HG03571 (cell line): ENCODE measurements at regions not wholly inside any gene's neighbourhood (a gene's known extent, or its start where the extent isn't known, plus 50 kb on each side); places are given as distances from the start of the nearest gene placed in this dataset.

ENCODE experiments used
- ATAC-seq: cut with Tn5 transposase; IDR thresholded peaks from one replicate; pipeline ENCODE4 v1.9.1; 2021; ENCODE audit not compliant: unreplicated experiment

DNA sequence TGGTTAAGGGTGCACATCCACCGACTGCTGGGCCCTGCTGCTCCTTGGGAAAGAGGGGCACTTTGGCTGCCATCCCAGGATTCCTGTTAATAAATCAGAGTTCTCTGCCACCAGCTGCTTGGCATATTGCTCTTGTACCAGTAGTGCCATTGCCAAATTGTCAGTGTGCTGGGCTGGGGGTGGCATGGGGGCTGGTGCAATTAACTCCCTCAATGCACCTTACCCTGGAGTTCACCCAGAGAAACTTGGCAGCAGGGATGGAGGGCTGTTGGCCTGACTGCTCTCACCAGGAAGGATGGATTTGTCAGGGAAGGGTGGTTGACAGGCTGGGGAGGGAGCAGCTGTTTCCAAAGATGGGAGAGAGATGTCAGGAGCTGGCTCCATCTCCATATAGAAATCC is 94.6 kb upstream of the SKOR2 start:
- ATAC-seq = no peak

DNA sequence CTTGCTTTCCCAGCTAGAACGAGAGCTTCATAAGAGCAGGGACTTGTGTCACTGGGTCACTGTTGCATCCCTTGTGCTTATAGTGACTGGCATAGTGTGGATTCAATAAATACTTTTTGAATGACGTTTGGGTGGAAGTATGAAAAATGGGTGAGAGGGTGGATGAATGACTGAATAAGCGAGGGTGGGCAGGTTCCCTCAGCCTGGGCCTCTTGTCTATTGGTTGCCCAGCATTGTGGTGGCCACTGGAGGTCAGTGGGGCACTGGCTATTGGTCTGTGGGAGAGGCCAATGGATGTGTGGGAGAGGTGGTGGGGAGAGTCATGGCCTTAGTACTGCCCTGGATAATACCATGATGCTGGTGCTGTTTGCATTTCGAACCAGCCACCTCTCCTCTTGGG is 93.8 kb upstream of the SKOR2 start:
- no peak for ATAC-seq

DNA sequence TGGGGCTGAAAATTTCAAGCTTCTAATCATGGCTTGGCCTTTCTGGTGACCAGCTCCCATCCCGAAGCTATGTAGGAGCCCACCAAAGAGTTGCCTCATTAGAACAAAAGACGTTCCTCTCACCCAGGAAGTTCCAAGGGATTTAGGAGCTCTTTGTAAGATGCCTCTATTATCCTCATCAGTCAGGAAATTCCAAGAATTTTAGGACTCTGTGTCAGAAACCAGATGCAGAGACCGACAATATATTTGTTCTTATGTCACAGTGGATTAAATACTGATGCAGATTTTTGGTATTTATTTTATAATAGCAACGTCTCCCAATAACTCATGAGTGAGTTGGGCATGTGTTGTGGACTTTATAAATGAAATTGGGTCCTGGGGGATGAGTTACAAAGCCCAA is 91.8 kb upstream of the SKOR2 start:
- ATAC-seq = no peak

DNA sequence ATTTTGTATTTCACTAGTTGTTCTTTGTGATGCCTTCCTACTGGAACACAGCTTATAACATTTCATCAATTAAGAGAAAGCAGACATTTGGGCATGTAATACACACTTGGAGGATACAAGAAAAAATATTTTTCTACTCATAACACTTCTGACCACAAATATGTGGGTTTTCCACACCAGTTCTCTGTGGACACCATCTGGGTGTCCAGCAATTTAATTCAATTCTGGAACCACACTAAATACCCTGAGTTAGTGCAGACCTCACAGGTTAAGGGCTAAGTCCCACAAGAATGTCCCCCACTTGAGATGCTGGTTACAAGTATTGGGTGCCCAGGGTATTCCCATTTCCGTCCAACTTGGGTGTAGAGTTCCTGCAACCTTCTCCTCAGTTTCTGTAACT is 91.1 kb upstream of the SKOR2 start:
- ATAC-seq = no peak

DNA sequence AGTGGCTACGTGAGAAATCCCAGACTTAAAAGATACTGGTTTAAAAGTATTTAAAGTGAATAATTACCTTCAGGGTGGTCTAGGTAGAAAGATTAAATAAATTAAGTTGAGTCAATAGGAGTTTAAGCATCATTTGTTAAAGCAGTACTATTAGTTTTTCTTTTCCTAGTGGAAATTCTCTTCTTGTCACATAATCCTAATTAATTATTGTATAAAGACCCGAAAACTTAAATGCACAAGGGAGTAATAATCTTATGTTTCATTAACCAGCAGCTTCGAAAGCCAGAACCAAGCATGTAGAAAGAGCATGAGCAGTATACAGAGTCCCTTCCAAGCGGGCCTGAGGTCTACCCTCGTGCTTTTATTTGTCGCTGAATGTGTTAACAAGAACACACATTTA is 90.2 kb upstream of the SKOR2 start:
- no peak for ATAC-seq

DNA sequence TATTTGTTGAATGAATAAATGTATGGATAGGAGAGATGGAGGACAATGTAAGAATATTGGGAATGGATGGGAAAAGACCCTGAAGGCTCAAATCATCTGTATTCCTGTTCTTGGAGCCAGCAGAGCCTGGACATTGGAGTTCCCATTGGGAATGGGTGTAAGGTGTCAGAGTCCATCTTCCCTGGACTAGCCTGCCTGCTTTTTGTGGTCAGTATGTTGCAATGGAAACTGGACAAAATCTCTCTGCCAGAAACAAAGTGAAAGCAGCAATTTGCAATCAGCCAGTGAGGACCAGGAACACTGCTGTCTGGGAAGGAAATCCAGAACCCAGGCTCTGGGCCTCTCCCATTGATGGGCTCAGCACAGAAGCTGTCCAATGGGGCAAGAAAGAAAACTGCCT is 83.5 kb upstream of the SKOR2 start:
- no peak for ATAC-seq

DNA sequence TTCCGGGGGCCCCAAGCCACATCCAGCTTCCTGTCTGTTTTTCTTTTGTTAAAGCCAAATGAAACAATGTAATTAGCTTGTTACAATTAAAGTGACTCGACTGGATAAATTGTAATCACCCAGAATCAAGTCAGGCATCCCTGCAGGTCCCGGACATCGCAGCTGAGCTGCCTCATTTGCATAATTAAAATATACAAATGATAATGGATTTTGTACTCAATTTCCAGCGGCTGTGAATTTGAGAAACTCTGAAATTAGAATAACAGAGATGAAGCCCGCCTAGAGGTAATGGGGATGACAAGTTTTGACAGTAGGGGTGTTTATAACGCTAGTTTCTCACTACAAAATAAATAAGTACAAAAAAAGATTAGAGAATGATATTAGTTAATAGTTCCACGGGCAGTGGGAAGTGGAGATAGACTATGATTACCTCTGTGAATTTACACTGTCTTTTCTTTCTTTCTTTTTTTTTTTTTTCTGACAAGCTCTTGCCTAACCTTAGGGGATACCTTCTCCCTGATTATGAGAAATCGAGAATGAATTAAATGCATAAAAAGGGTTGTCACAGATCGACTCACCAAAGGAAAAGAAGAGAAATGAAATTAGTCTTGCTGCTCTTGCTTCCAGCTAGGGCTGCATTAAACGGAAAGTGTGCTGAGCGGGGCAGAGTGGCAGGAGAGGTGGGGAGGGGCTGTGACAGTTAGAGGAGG is 82.6 kb upstream of the SKOR2 start:
- no peak for ATAC-seq

GRCh38 chr18:47331641-47332040 is 80.2 kb upstream of the SKOR2 start:
- no peak for ATAC-seq

DNA sequence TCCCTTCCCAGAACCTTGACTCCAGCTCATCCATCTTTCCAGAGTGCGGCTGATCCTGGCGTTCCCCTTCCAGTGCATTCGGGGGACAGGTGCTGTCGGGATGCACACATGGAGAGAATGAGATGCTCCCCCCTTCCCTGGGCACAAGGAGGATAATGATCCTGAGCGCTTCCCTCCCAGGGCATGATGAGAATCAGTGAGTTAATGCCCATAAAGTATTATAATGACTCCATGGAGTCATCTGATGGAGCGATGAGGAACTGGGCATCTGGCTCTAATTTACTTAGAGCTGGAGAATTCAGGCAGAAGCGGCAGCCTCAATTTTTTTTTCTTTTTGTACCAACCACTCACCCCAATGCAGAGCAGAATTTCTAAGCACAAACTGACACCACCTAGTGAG is 79.6 kb upstream of the SKOR2 start:
- ATAC-seq = no peak

DNA sequence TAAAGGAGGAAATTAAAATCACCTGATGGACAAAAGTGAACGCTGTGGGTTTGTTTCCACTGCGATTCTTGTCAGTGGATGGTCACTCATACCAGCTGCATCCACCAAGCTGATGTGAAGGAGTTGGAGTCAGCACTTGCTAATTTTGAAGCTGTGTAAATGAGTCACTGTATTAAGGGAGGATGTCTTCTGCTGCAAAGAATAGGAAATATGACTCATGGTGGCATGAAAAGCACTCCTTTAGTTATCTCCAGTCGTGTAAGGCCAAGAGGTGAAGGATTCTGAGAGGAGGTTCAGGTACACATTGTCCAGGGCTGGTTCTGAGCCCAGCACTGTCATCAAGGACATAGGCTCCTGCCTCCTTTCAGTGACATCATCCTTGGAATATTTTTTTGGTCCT is 71.7 kb upstream of the SKOR2 start:
- no peak for ATAC-seq

DNA sequence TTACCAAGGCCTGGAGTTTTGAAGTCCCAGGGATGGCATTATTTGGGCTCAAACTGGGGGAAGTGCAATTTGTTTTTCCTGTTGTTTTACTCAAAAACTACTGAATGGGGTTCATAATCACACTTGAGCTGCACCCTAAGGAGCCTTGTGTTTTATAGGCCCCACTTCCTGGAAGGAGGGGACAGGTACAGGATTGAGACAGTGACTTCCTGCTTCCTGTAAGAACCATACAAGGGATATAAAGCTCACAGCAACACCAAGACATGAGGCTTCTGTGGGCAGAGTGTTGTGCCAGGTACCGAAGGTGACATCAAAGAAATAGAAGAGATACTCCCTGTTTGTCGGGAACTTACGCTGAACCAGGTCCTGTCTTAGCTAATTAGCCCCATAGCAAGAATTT is 70.4 kb upstream of the SKOR2 start:
- ATAC-seq = no peak

GRCh38 chr18:47317824-47318508 is 66.5 kb upstream of the SKOR2 start:
- ATAC-seq = no peak

DNA sequence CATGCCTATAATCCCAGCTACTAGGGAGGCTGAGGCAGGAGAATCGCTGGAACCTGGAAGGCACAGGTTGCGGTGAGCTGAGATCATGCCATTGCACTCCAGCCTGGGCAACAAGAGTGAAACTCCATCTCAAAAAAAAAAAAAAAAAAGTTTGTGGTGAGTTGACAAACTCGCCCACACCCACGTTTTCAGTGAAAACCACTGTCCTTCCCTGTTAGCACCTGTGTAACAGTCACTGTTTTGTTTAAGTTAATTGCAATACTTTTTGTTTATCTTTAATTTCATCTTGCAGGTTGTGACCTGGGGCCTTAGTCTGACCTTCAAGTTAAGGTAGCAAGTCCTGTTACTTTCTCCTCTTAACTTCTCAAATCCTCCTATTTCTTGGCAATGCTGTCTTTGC is 65.5 kb upstream of the SKOR2 start:
- ATAC-seq = no peak

DNA sequence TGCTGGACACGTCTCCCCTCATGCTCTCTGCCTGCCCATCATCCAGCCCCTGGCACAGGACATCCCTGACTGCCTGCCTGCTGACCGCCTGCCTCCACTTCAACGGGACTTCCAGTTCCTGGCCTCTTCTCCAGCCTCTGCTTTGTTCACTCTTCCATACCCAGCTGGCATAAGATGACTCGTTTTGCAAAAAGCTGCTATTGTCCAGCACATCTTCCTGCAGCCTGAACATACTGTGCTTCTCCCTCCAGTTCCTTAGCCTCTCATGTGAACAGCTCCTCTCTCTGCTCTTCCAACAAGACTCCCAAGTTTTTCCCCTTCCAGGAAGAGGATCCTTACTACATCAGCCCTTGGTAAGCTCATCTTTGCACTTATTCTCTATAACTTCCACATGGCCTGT is 62.4 kb upstream of the SKOR2 start:
- no peak for ATAC-seq

DNA sequence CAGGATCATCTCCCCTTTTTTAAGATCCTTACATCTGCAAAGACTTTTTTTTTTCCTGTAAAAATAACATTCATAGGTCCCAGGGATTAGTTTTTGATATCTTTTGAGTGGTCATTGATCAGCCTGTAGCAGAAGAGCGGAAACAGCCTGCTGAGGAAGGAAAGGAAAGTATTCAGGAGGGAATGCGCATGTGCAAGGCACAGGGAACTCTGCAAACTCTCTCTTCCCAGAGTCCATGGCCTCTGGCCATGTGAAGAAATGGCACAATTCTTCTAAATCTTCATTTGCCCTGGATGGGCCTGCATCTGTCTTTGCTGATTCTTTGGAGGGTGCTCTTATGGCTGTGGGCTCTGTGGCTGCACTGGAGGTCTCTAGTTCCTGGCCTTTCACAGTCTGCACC is 60.1 kb upstream of the SKOR2 start:
- ATAC-seq = no peak
